Activated T-cell treated with anti-CD3 and anti-CD28 coated beads, Interleukin-2, amount 50 U/mL, for 24 hours (primary cell): ENCODE measurements at regions not wholly inside any gene's neighbourhood (a gene's known extent, or its start where the extent isn't known, plus 50 kb on each side); places are given as distances from the start of the nearest gene placed in this dataset.

Experiments used
- DNase-seq: peaks from one replicate; pipeline ENCODE4 v3.0.0-alpha.2; 2020
- H3K27ac Mint-ChIP-seq: 2 replicates; pipeline ENCODE4 v1.8.0; 2020; ENCODE audit warnings: mild to moderate bottlenecking, mixed read lengths
- H3K27me3 Mint-ChIP-seq: 2 replicates; pipeline ENCODE4 v1.8.0; 2020; ENCODE audit warnings: mixed read lengths
- H3K36me3 Mint-ChIP-seq: 2 replicates; pipeline ENCODE4 v1.8.0; 2020; ENCODE audit warnings: low read depth, mixed read lengths
- H3K4me1 Mint-ChIP-seq: 2 replicates; pipeline ENCODE4 v1.8.0; 2020; ENCODE audit warnings: low read depth, mixed read lengths
- H3K4me3 Mint-ChIP-seq: 2 replicates; pipeline ENCODE4 v1.8.0; 2020; ENCODE audit warnings: mild to moderate bottlenecking, moderate library complexity, mixed read lengths
- H3K9me3 Mint-ChIP-seq: 2 replicates; pipeline ENCODE4 v1.8.0; 2020; ENCODE audit warnings: mixed read lengths

GRCh38 chr7:113456533-113456932, 338.2 kb upstream of the SMIM30 start:
- Mint-ChIP-seq H3K4me1 (no peaks in the 10 kb centered on the region), H3K4me3 (no peak overlapping the region), H3K36me3 (no peaks in the 10 kb centered on the region), H3K9me3 (no peaks in the 10 kb centered on the region), H3K27me3 (no peaks in the 10 kb centered on the region), H3K27ac (no peak overlapping the region)
- no peak for DNase-seq

GRCh38 chr7:113454597-113455169, 336.3 kb upstream of the SMIM30 start:
- no peak overlapping the region for H3K27ac Mint-ChIP-seq
- no peak for DNase-seq
- H3K27me3 Mint-ChIP-seq = no peaks in the 10 kb centered on the region
- H3K36me3 Mint-ChIP-seq = no peaks in the 10 kb centered on the region
- H3K4me3 Mint-ChIP-seq = no peak overlapping the region
- H3K4me1 Mint-ChIP-seq = no peaks in the 10 kb centered on the region
- H3K9me3 Mint-ChIP-seq = no peaks in the 10 kb centered on the region

- H3K4me1 Mint-ChIP-seq = no peaks in the 10 kb centered on the region
- no peak overlapping the region for H3K27ac Mint-ChIP-seq
- H3K4me3 Mint-ChIP-seq = no peak overlapping the region
- no peaks in the 10 kb centered on the region for H3K36me3 Mint-ChIP-seq
- no peak for DNase-seq
- no peaks in the 10 kb centered on the region for H3K27me3 Mint-ChIP-seq
- no peaks in the 10 kb centered on the region for H3K9me3 Mint-ChIP-seq
These were observed 333.9 kb upstream of the SMIM30 start for GRCh38 chr7:113452245-113452644.

GRCh38 chr7:113446791-113447190, 328.4 kb upstream of the SMIM30 start:
- no peak overlapping the region for H3K27ac Mint-ChIP-seq
- H3K27me3 Mint-ChIP-seq = no peaks in the 10 kb centered on the region
- H3K9me3 Mint-ChIP-seq = no peaks in the 10 kb centered on the region
- DNase-seq = no peak
- no peaks in the 10 kb centered on the region for H3K36me3 Mint-ChIP-seq
- H3K4me1 Mint-ChIP-seq = no peaks in the 10 kb centered on the region
- H3K4me3 Mint-ChIP-seq = no peak overlapping the region

- H3K4me1 Mint-ChIP-seq = no peaks in the 10 kb centered on the region
- H3K4me3 Mint-ChIP-seq = no peak overlapping the region
- H3K36me3 Mint-ChIP-seq = no peaks in the 10 kb centered on the region
- no peaks in the 10 kb centered on the region for H3K27me3 Mint-ChIP-seq
- DNase-seq = no peak
- H3K27ac Mint-ChIP-seq = no peak overlapping the region
- no peaks in the 10 kb centered on the region for H3K9me3 Mint-ChIP-seq
These were observed 328.0 kb upstream of the SMIM30 start for GRCh38 chr7:113446391-113446790.

- no peak overlapping the region for H3K27ac Mint-ChIP-seq
These were observed 325.9 kb upstream of the SMIM30 start for GRCh38 chr7:113444261-113444660.

GRCh38 chr7:113440173-113440572, 321.8 kb upstream of the SMIM30 start:
- Mint-ChIP-seq H3K36me3 (no peaks in the 10 kb centered on the region), H3K4me1 (no peaks in the 10 kb centered on the region), H3K4me3 (no peak overlapping the region), H3K27ac (no peak overlapping the region), H3K9me3 (peaks cover 3% of the 10 kb centered on the region), H3K27me3 (no peaks in the 10 kb centered on the region)
- no peak for DNase-seq

More at GRCh38 chr7:113444261-113444660, 325.9 kb upstream of the SMIM30 start:
- Mint-ChIP-seq H3K9me3 (no peaks in the 10 kb centered on the region), H3K36me3 (no peaks in the 10 kb centered on the region), H3K27me3 (no peaks in the 10 kb centered on the region), H3K4me1 (no peaks in the 10 kb centered on the region), H3K4me3 (no peak overlapping the region)
- no peak for DNase-seq

- Mint-ChIP-seq H3K9me3 (no peaks in the 10 kb centered on the region), H3K27me3 (no peaks in the 10 kb centered on the region)
- DNase-seq = no peak
These were observed 313.1 kb upstream of the SMIM30 start for GRCh38 chr7:113431406-113431805.

GRCh38 chr7:113424185-113424817, 305.9 kb upstream of the SMIM30 start:
- H3K4me1 Mint-ChIP-seq = peaks cover 3% of the 10 kb centered on the region

More at GRCh38 chr7:113431406-113431805, 313.1 kb upstream of the SMIM30 start:
- Mint-ChIP-seq H3K4me3 (no peak overlapping the region), H3K27ac (no peak overlapping the region), H3K4me1 (no peaks in the 10 kb centered on the region), H3K36me3 (no peaks in the 10 kb centered on the region)

GRCh38 chr7:113421696-113422330, 303.5 kb upstream of the SMIM30 start:
- no peaks in the 10 kb centered on the region for H3K36me3 Mint-ChIP-seq
- H3K4me3 Mint-ChIP-seq = no peak overlapping the region
- H3K9me3 Mint-ChIP-seq = no peaks in the 10 kb centered on the region
- peak; percentile 73 for DNase-seq
- no peak overlapping the region for H3K27ac Mint-ChIP-seq
- H3K4me1 Mint-ChIP-seq = peaks cover 3% of the 10 kb centered on the region
- H3K27me3 Mint-ChIP-seq = peaks cover 3% of the 10 kb centered on the region

More at GRCh38 chr7:113424185-113424817, 305.9 kb upstream of the SMIM30 start:
- DNase-seq = no peak
- Mint-ChIP-seq H3K27ac (no peak overlapping the region), H3K4me3 (no peak overlapping the region), H3K9me3 (no peaks in the 10 kb centered on the region), H3K27me3 (peaks cover 3% of the 10 kb centered on the region), H3K36me3 (no peaks in the 10 kb centered on the region)

GRCh38 chr7:113414401-113415035, 296.2 kb upstream of the SMIM30 start:
- Mint-ChIP-seq H3K27ac (no peak overlapping the region), H3K9me3 (no peaks in the 10 kb centered on the region), H3K36me3 (no peaks in the 10 kb centered on the region), H3K4me1 (no peaks in the 10 kb centered on the region), H3K4me3 (no peak overlapping the region), H3K27me3 (peaks cover 12% of the 10 kb centered on the region)
- DNase-seq = no peak

GRCh38 chr7:113412410-113412809, 294.1 kb upstream of the SMIM30 start:
- no peaks in the 10 kb centered on the region for H3K36me3 Mint-ChIP-seq
- no peaks in the 10 kb centered on the region for H3K9me3 Mint-ChIP-seq
- DNase-seq = no peak
- no peak overlapping the region for H3K4me3 Mint-ChIP-seq
- no peaks in the 10 kb centered on the region for H3K4me1 Mint-ChIP-seq
- peaks cover 16% of the 10 kb centered on the region for H3K27me3 Mint-ChIP-seq
- no peak overlapping the region for H3K27ac Mint-ChIP-seq

GRCh38 chr7:113410796-113411195, 292.4 kb upstream of the SMIM30 start:
- Mint-ChIP-seq H3K4me3 (no peak overlapping the region), H3K27me3 (peaks cover 14% of the 10 kb centered on the region), H3K27ac (no peak overlapping the region), H3K36me3 (no peaks in the 10 kb centered on the region), H3K4me1 (no peaks in the 10 kb centered on the region), H3K9me3 (no peaks in the 10 kb centered on the region)
- no peak for DNase-seq

- Mint-ChIP-seq H3K27ac (no peak overlapping the region), H3K36me3 (no peaks in the 10 kb centered on the region), H3K27me3 (peaks cover 12% of the 10 kb centered on the region), H3K4me1 (no peaks in the 10 kb centered on the region), H3K9me3 (no peaks in the 10 kb centered on the region), H3K4me3 (no peak overlapping the region)
- DNase-seq = no peak
These were observed 290.6 kb upstream of the SMIM30 start for GRCh38 chr7:113408999-113409398.
